ENCODE measurements at regions not wholly inside any gene's neighbourhood (a gene's known extent, or its start where the extent isn't known, plus 50 kb on each side); places are given as distances from the start of the nearest gene placed in this dataset.

DNA sequence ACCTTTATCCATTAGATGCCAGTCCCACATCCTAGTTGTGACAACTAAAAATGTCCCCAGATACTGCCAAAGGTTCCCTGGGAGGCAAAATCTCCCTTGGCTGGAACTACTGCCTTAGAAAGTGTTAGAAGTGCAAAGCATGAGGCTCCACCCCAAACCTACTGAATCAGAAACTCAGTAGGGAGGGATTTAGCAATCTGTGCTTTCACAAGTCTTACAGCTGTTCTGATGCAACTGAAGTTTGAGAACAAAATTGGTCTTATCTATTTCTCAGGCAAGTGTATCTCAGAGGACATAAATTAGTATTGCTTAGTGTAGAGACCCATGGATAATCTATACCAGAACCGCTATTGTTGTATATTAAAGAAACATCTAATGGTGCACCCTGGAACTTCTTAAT lies 70.2 kb downstream of the CLDN1 start:
- DNase-seq (ENCODE audit: low read depth): peak; percentile 55

DNA sequence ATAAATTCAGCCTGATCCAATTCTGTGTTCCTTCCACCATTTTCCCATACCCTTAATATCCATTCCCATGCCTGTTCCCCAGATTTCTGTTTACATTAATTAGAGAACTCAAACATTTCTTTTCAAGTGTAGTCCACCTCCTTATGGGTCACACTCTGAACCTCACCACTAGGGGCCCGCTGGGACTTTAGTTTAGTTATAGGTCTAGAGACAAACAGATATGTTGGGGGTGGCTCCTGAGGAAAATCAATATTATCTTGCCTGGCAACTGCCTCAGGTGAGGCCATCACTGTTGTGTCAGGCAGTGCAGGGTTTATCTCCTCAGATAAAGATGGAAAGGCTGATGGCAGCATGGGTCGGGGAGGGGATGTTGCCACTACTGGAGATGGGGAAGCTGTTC lies 72.8 kb downstream of the CLDN1 start:
- DNase-seq (ENCODE audit: low read depth): no peak

- no peak for DNase-seq (ENCODE audit: low read depth)
Measured at GRCh38 chr3:190242147-190242546, 80.1 kb downstream of the CLDN1 start.

DNA sequence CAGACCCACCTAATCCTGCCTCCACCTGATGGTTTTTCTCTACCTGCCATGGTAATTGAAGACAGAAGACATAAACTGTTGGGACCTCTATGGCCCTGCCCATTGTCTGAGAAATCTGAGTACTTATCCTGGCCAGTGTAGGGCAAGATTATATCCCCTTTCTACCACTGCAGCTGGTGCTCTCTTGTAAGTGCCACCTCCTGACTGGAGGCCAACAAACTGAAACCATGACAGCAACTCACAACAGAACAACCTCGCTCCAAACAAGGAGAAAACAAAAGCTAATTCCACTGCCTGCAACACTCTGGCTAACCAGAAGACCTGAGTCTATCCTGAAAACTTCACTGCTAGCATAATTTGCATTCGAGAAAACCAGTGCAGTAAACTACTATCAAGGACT lies 82.9 kb downstream of the CLDN1 start:
- DNase-seq (ENCODE audit: low read depth): peak; percentile 51

- DNase-seq (ENCODE audit: low read depth): no peak
Measured at GRCh38 chr3:190238871-190239270, 83.4 kb downstream of the CLDN1 start.

DNA sequence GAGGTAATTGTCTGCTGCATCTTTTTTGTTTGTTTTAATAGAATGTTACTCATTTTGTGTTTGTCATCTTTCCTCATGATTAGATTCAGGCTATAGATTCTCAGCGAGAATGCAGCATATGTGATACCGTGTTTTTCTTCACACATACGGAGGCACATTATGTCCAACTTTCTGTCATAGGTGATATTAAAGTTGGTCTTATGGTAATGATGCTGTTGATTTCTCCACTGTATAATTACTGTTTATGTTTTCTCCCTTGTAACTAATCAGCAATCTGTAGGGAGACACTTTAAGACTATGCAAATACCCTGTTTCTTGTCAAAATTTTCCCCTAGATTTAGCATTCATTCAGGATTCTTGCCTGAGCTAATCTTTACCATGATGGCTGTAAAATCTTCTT lies 87.6 kb downstream of the CLDN1 start:
- DNase-seq (ENCODE audit: low read depth): no peak

GRCh38 chr3:190229632-190230424 lies 92.4 kb downstream of the CLDN1 start:
- peak; percentile 67 for DNase-seq (ENCODE audit: low read depth)

DNA sequence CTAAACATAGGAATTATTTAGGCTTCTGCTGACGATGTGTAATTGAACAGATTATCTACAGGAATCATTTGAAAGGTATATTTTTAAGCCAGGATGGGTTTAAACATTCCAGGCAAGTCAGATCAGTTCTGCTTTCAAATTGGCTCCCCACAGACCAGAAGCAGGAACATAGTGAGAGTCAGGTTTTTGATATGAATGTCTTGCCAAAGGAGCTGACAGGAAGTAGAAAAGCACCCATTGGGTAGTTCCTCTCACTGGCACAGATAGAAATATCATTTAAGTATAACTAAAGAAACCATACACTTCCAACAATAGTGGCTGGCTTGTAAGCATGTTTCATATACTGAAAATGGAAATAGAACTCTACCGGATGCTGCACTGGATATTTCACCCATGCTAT lies 95.2 kb downstream of the CLDN1 start:
- no peak for DNase-seq (ENCODE audit: low read depth)

DNA sequence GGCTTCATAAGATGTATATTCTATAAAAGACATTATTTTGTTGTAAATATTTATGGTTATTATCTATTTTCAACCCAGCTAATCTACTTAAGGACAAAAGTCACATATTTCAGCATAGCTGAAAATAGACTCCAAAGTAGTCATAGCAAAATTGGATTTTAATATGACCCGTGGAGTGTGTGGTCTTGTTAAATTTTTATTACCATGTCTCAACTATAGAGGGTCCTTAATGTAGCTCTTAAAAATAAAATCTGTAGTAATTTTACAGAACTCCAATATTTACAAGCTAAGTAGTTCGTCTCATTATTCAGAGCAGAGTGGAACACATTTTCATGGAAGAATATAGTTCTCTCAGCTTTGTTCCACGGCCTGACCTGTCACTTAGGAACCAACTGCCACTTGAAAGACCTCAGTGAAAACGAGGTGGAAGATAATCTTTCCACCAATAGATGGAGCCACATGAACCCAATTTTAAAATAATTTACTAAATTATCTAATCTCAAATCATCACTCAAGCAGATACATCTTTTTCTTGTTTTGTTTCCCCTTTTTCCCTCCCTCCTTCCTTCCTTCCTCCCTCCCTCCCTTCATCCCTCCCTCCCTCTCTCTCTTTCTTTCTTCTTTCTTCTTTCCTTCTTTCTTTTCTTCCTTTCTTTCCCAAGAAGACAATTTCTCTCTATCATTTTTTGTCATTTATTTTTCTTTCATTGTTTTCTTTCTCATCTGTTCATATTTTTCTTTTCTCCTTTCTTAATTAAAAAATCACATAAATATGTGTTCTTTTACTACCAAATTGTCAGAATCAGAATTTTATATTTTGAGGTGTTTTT lies 97.2 kb downstream of the CLDN1 start:
- DNase-seq (ENCODE audit: low read depth): peak; percentile 48

DNA sequence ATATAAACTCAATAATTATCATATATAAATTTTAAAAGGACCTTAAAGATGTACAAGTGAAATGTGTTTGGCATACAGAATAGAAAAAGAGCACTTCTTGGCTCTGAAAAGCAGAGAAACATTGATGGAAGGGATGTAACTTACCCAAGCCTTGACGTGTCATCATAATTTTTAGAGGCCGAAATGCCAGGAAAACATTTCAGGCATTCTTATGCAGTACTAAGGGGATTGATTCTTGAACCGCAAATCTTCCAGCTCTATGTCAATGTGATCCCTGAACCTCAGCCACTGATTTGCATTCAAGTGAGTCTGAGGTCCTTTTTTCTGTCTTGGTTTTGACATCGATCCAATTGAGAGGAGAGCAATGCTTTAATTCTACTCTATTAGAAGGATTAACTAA lies 97.8 kb downstream of the CLDN1 start:
- no peak for DNase-seq (ENCODE audit: low read depth)

DNA sequence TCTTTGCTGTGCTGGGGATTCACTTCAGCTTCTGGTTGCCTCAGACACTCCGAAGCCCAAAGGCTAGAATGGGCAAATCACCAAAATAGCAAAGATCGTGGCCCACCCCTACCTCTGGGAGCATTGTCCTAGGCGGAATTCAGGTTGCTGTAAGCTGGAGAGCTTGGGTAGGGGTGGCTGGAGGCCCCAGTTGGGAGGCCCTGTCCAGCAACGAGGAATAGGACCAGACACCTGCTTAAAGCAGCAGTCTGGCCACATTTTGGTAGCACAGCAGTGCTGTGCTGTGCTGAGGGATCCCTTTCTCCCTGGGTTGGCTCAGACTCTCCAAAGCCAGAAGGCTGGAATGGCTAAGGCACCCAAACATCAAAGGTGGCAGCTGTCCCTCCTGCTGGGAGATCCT lies 99.3 kb downstream of the CLDN1 start:
- DNase-seq (ENCODE audit: low read depth): no peak

GRCh38 chr3:190222360-190222759 lies 99.9 kb downstream of the CLDN1 start:
- no peak for DNase-seq (ENCODE audit: low read depth)

GRCh38 chr3:190220362-190220761 lies 99.7 kb upstream of the P3H2 start:
- DNase-seq (ENCODE audit: low read depth): no peak

- peak; percentile 49 for DNase-seq (ENCODE audit: low read depth)
Measured at GRCh38 chr3:190217081-190217480, 96.4 kb upstream of the P3H2 start.

DNA sequence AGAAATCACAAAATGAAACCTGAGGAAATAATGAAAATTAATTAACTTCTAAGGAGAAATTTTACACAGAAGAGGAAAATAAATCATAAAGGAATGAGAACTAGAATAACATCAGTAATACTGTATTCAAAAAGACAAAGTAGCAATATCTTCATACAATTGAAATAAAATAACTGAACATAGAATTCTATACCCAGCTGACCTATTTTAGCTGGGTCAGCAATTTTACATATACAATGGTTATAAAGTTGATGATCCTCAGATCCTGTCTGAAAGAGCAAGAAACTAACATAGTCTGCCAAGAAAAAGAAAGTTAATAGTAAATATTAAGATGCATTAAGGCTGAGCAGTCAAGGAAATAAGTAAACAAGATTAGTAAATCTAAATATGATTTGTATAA lies 93.0 kb upstream of the P3H2 start:
- DNase-seq (ENCODE audit: low read depth): no peak

DNA sequence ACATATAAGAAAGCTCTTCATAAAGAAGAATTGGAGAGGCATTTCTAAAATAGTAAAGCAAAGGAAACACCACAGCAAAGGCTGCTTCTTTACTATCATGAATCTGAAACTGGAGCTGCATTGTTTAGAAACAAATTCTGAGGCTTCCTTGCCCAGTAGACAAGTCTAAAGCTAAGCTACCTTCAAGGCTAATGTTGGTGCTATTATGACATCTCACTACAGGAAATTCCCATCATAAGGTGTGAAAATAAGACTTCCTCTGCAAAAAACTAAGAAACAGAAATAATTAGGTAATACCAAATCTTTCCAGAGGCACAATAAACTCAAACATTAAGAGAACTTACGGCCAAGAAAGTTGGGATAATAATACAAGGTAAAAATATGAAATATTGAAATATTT lies 89.9 kb upstream of the P3H2 start:
- DNase-seq (ENCODE audit: low read depth): no peak

DNA sequence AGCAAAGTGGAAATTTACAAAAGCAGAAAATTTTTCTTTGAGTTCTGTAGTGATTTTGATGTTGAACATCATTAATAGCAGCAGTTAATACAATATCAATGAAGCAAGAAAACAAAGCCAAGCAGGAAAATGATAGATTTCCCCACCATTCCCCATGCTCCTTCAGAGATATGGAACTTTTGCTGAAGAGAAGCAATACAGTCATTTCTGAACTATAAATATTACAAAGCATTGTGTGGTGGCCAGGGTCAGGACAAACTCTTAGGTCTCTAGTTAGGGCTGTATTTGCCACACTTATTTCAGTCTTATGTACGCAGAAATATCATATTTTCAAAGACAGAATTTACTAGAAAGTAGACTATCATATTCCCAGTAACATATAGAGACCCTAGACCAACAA lies 88.8 kb upstream of the P3H2 start:
- DNase-seq (ENCODE audit: low read depth): no peak

GRCh38 chr3:190208196-190208595 lies 87.5 kb upstream of the P3H2 start:
- DNase-seq (ENCODE audit: low read depth): no peak

GRCh38 chr3:190205739-190206138 lies 85.0 kb upstream of the P3H2 start:
- peak; percentile 69 for DNase-seq (ENCODE audit: low read depth)

- no peak for DNase-seq (ENCODE audit: low read depth)
Measured at GRCh38 chr3:190204200-190204599, 83.5 kb upstream of the P3H2 start.

- DNase-seq (ENCODE audit: low read depth): peak; percentile 39
Measured at GRCh38 chr3:190197346-190197763, 76.7 kb upstream of the P3H2 start.

DNA sequence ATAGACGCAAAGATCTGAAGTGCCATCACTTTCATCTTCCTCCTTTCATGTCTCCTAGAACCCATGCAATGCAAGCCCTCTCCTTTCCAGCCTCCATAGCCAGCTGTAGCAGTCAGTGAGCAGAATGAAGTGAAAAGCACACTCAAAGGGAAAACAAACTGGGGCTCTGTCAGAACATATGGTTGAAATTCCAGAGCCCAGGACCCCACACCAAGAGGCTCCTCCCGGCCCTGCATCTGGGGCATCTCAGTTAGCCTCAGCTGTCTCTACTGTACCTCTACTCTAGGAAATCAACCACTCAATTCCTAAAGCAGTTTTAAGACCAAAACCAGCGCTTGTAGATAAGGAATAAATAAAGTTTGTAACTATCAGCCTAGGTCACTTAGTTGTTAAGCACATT lies 73.8 kb upstream of the P3H2 start:
- DNase-seq (ENCODE audit: low read depth): no peak

GRCh38 chr3:190193210-190193609 lies 72.5 kb upstream of the P3H2 start:
- peak; percentile 40 for DNase-seq (ENCODE audit: low read depth)

Measured in RPMI7951 (cell line).